Stimulated activated CD8-positive, alpha-beta memory T cell treated with anti-CD3 and anti-CD28 coated beads, Interleukin-15, amount 100 ng/mL, for 48 hours (primary cell): ENCODE measurements at regions not wholly inside any gene's neighbourhood (a gene's known extent, or its start where the extent isn't known, plus 50 kb on each side); places are given as distances from the start of the nearest gene placed in this dataset.

ENCODE experiments used
- DNase-seq, 2 donors: peaks; one replicate each; pipeline ENCODE4 v3.0.0-alpha.2; 2020; ENCODE audit warnings: low read depth in 2 of 2

DNA sequence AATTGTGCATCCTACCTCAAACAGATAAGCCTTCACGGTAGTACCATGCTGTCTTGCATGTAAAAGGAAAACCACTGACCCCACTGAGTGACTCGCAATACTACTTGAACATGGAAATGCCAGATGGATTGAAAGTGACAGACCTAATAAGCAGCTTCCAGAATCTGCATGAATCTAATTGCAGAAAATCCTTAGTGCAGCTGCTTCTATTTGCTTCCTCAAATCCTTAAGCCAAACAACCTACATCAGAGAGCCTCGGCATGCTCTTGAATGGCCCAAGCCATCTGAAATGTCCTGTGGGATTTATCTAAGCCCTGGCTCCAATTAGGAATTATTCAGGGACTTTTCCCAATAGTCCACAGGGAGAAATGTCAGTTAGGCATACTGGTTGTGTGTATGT, 509.5 kb upstream of the CELF2 start:
- no peak for DNase-seq

DNA sequence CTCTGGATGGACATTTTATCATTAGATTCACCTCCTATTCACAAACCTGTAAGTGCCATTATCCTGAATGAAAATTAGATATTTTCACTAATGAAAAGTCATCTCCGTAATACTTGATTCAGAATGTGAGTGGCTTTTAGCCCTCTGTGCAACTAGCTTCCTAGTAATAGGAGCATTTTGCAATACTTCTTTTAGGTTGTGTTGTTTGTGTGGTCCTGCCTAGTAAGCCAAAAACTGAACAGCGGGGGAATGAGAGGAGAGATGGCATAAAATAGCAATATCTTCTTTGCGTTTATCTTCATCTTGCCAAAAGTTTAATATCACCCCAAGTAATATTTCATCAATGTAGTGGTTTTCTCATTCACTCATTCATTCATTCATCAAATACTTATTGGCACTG, 507.5 kb upstream of the CELF2 start:
- no peak for DNase-seq

- no peak for DNase-seq
Observed at GRCh38 chr10:10513067-10513466, 504.6 kb upstream of the CELF2 start.

GRCh38 chr10:10513898-10514297, 503.8 kb upstream of the CELF2 start:
- no peak for DNase-seq

- no peak for DNase-seq
Observed at GRCh38 chr10:10514797-10515196, 502.9 kb upstream of the CELF2 start.

- no peak for DNase-seq
Observed at GRCh38 chr10:10515479-10516204, 502.0 kb upstream of the CELF2 start.

- DNase-seq = no peak
Observed at GRCh38 chr10:10516346-10517130, 501.1 kb upstream of the CELF2 start.

- no peak for DNase-seq
Observed at GRCh38 chr10:10517866-10518265, 499.8 kb upstream of the CELF2 start.

GRCh38 chr10:10519674-10520073, 498.0 kb upstream of the CELF2 start:
- no peak for DNase-seq

- no peak for DNase-seq
Observed at GRCh38 chr10:10520491-10521385, 496.9 kb upstream of the CELF2 start.

- DNase-seq = no peak
Observed at GRCh38 chr10:10526846-10527245, 490.8 kb upstream of the CELF2 start.

- DNase-seq = no peak
Observed at GRCh38 chr10:10527861-10528562, 489.7 kb upstream of the CELF2 start.

DNA sequence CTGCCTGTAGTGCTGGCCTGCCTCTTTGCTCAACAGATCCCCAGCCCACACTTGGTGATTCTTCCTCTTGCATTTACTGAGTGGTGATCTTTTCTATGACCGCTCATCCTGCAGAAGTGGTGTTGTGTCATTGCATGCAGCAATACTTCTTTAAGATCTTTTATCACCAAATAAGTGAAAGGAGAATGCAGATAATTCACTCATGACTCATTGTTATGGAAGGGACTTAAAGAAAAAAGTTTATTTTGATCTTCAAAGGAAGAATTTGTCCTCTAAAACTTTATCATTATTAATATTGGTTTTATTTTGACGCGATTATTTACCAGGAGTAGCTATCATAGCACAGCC, 489.1 kb upstream of the CELF2 start:
- no peak for DNase-seq

GRCh38 chr10:10530313-10530712, 487.4 kb upstream of the CELF2 start:
- DNase-seq = no peak

DNA sequence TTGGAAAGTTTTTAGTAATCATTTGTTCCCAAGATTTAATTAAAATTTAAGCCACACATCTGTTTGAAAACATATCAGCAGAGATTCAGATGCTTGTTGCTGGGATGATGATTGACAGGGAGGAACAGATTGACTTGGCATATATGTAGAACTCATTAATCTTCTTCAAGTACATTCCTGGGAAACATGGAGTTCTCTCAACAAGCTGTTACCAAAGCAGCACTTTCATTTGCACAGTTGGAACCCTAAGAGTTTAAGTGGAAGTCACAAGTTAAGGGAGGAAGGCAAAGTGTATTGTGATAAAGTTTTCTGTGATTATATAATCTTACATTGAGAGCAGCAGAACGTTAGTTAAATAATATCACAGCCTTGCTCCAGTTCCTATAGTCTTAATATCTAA, 485.4 kb upstream of the CELF2 start:
- no peak for DNase-seq

- DNase-seq = no peak
Observed at GRCh38 chr10:10532826-10533225, 484.8 kb upstream of the CELF2 start.

DNA sequence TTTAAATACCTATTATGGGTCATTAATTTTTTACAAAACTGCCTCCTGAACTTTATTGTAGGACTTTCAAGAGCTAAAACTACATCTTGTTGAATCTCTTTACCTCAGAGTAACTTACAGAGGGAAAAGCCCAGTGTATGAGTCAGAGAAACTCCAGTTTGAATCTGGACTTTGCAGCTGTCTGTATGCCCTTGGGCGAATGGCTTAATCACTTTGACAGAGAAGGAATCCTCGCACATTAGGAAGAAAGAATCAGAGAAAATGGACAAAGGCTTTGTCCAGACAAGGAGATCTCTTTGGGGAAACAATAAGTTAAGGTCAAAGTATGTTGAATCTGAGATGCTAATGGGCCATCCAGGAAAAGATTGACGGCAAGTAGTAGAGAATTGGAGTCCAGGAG, 484.2 kb upstream of the CELF2 start:
- no peak for DNase-seq

DNA sequence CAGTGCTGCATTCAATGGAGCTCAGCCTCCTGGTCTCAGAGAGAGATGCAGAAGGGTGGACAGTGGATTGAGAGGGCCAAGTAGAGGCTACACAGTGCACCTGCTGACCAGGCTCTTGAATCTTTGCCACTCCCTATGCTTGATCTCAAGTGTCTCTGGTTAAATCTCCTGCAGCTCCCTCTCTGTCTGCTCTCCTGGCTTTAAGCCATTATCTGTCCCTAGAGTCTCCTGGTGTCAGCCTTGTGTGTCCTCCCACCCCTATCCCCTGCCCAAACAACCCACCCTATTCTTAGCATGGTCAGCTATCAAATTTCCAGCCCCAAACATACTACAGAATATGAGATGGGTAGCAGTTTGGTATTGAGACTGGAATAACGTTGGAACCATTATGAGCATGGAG, 479.3 kb upstream of the CELF2 start:
- no peak for DNase-seq

GRCh38 chr10:10540398-10540797, 477.3 kb upstream of the CELF2 start:
- DNase-seq = no peak

GRCh38 chr10:10542477-10542876, 475.2 kb upstream of the CELF2 start:
- no peak for DNase-seq

- no peak for DNase-seq
Observed at GRCh38 chr10:10544890-10545289, 472.8 kb upstream of the CELF2 start.

DNA sequence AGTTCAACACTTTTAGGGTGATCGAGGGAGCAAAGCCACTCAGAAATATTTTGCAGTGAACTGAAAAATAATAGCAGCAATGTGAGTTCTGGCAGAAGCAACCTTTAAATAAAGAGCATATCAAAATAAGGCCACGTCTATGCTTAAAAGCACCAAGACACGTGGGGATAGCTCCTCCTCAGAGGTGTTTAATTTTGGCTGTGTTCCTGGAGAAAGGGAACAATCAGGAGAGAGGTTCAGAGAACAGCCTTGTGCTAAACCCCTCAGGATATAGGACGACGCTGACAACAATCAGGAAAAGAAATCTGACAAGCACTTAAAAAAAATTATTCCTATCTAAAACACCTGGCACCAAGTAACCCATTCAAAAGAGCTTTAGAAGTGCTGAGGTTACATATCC, 471.9 kb upstream of the CELF2 start:
- DNase-seq = no peak
